Right lobe of liver (tissue), 6 donors: ENCODE measurements at regions not wholly inside any gene's neighbourhood (a gene's known extent, or its start where the extent isn't known, plus 50 kb on each side); places are given as distances from the start of the nearest gene placed in this dataset.
A peak's percentile ranks its signal among the peaks of the same experiment; 100 is the strongest.

Experiments
- ATAC-seq, 4 donors: fragments of 200-7000 bp; cut with Tn5 transposase; one replicate each; pipeline ENCODE4 v1.9.1; 2020; ENCODE audit warnings: mild to moderate bottlenecking in 4 of 4, moderate library complexity in 4 of 4
- DNase-seq, 3 donors: peaks; one replicate each; pipeline ENCODE4 v3.0.0-alpha.2; 2020
- H3K27ac ChIP-seq, 3 donors: fragments of 200-600 bp; one replicate each; pipeline ENCODE4 v1.8.0; 2022
- H3K27me3 ChIP-seq, 2 donors: fragments of 200-600 bp; one replicate each; pipeline ENCODE4 v1.8.0; 2022
- H3K36me3 ChIP-seq, 4 donors: fragments of 200-600 bp; sonication (generic) in 1 of 4; one replicate each; pipeline versions ENCODE4 v1.5.1 to v1.8.0; 2017 to 2022; ENCODE audit warnings: control low read depth in 1 of 4
- H3K4me1 ChIP-seq, 4 donors: fragments of 200-600 bp; sonication (generic) in 1 of 4; one replicate each; pipeline versions ENCODE4 v1.5.1 to v1.8.0; 2017 to 2022; ENCODE audit warnings: control low read depth in 1 of 4
- H3K4me3 ChIP-seq, 3 donors: fragments of 200-600 bp; one replicate each; pipeline ENCODE4 v1.8.0; 2022
- H3K9me3 ChIP-seq, 4 donors: fragments of 200-600 bp; sonication (generic) in 1 of 4; one replicate each; pipeline versions ENCODE4 v1.5.1 to v1.8.0; 2017 to 2022; ENCODE audit warnings: control low read depth in 1 of 4
- CTCF ChIP-seq, 4 donors: fragments of 200-600 bp in 3 of 4; fragments of 450-650 bp in 1 of 4; IDR thresholded peaks; one replicate each; pipeline versions ENCODE4 v1.5.1 to v1.8.0; 2016 to 2022; ENCODE audit warnings: antibody characterized with exemption in 4 of 4, mild to moderate bottlenecking in 2 of 4
- POLR2A ChIP-seq: fragments of 450-650 bp; IDR thresholded peaks from one replicate; pipeline ENCODE4 v1.6.1; 2017; ENCODE audit warnings: antibody characterized with exemption, mild to moderate bottlenecking
- WGBS: methylation state at CpG from one replicate; pipeline ENCODE4 v1.1.6; 2018; ENCODE audit warnings: low coverage, low lambda C conversion rate; ENCODE audit not compliant: insufficient coverage; ENCODE audit errors: missing lambda C conversion rate; 5-methylcytosine and 5-hydroxymethylcytosine counted together
- intact Hi-C, 2 donors: fragments of 100-400 bp; cut with DNase I; formaldehyde crosslinking; loops; one replicate each; pipeline versions ENCODE4 v1.11.2 to v1.14.1; 2022
- donor health status: DM: no; HTN: yes; CAD: no.
- donor health status: DM: no; HTN: no; CAD: no.
- donor health status: DM: no; HTN: no; CAD: no.
- donor health status: DM: no; HTN: yes; CAD: no.
- donor health status: DM: no; HTN: yes; CAD: no.

GRCh38 chr11:29272019-29272654, 744.7 kb downstream of the KCNA4 start:
- H3K4me3 ChIP-seq, result no peak overlapping the region
- 62% methylated on average over 5 of the region's 5 CpGs for WGBS
- H3K9me3 ChIP-seq, result no peaks in the 10 kb centered on the region
- TF ChIP-seq CTCF (IDR thresholded peaks at IDR 0.05), result peak; percentile 28 to 57 (median 45)
- no peak for TF ChIP-seq POLR2A
- ATAC-seq (peak; percentile 92 to 98 (median 96)), DNase-seq (no peak)
- H3K27ac ChIP-seq, result no peak overlapping the region
- H3K4me1 ChIP-seq, result peaks cover 0 to 11% (median 0%) of the 10 kb centered on the region in 4 donors
- intact Hi-C loops, result no loop called here
- H3K27me3 ChIP-seq, result no peaks in the 10 kb centered on the region
- no peaks in the 10 kb centered on the region for H3K36me3 ChIP-seq

GRCh38 chr11:29271616-29272015, 745.2 kb downstream of the KCNA4 start:
- intact Hi-C loops, result no loop called here
- DNase-seq (no peak), ATAC-seq (peak in 2 of 4 donors; percentile 11 to 12)
- H3K36me3 ChIP-seq, result no peaks in the 10 kb centered on the region
- peaks cover 0 to 11% (median 0%) of the 10 kb centered on the region in 4 donors for H3K4me1 ChIP-seq
- no peak overlapping the region for H3K4me3 ChIP-seq
- H3K9me3 ChIP-seq, result no peaks in the 10 kb centered on the region
- no peaks in the 10 kb centered on the region for H3K27me3 ChIP-seq
- TF ChIP-seq POLR2A (no peak), CTCF (IDR thresholded peaks at IDR 0.05) (no peak)
- 8% methylated on average over 1 of the region's 1 CpG for WGBS
- H3K27ac ChIP-seq, result no peak overlapping the region

GRCh38 chr11:29268733-29269132, 748.1 kb downstream of the KCNA4 start:
- intact Hi-C loops, result no loop called here
- Histone ChIP-seq H3K36me3 (no peaks in the 10 kb centered on the region), H3K9me3 (no peaks in the 10 kb centered on the region), H3K4me1 (peaks cover 0 to 22% (median 0%) of the 10 kb centered on the region in 4 donors), H3K27me3 (no peaks in the 10 kb centered on the region), H3K4me3 (no peak overlapping the region), H3K27ac (no peak overlapping the region)
- ATAC-seq, result peak in 2 of 4 donors; percentile 26 to 56
- no peak for DNase-seq
- no peak for TF ChIP-seq CTCF (IDR thresholded peaks at IDR 0.05)
- no peak for TF ChIP-seq POLR2A
- WGBS, result 37% methylated on average over 2 of the region's 2 CpGs

- intact Hi-C loops, result no loop called here
- H3K27ac ChIP-seq, result no peak overlapping the region
- no peak for TF ChIP-seq POLR2A
- no peak for TF ChIP-seq CTCF (IDR thresholded peaks at IDR 0.05)
- WGBS, result 72% methylated on average over 3 of the region's 3 CpGs
- no peak overlapping the region for H3K4me3 ChIP-seq
- H3K4me1 ChIP-seq, result peaks cover 0 to 22% (median 0%) of the 10 kb centered on the region in 4 donors
- ATAC-seq, result no peak
- H3K9me3 ChIP-seq, result no peaks in the 10 kb centered on the region
- H3K27me3 ChIP-seq, result no peaks in the 10 kb centered on the region
- H3K36me3 ChIP-seq, result no peaks in the 10 kb centered on the region
- no peak for DNase-seq
Measured at GRCh38 chr11:29265792-29266191, 751.0 kb downstream of the KCNA4 start.
